HL-60 (cell line): ENCODE measurements at regions not wholly inside any gene's neighbourhood (a gene's known extent, or its start where the extent isn't known, plus 50 kb on each side); places are given as distances from the start of the nearest gene placed in this dataset.

Source experiments
- CTCF ChIP-seq: IDR thresholded peaks from one replicate; pipeline ENCODE4 v1.5.1; 2011; ENCODE audit warnings: low read length, control low read depth, inconsistent platforms; ENCODE audit not compliant: insufficient read depth
- GABPA ChIP-seq: IDR thresholded peaks from 2 replicates; pipeline ENCODE4 v1.6.1; 2012; ENCODE audit warnings: low read depth
- POLR2AphosphoS5 ChIP-seq: IDR thresholded peaks from 2 replicates; pipeline ENCODE4 v1.6.1; 2012; ENCODE audit warnings: low read depth
- REST ChIP-seq: IDR thresholded peaks from 2 replicates; pipeline ENCODE4 v1.6.1; 2012; ENCODE audit warnings: low read depth; ENCODE audit not compliant: insufficient replicate concordance
- SPI1 ChIP-seq: IDR thresholded peaks from 2 replicates; pipeline ENCODE4 v1.6.1; 2012; ENCODE audit warnings: low read depth, mild to moderate bottlenecking, borderline replicate concordance

GRCh38 chr2:157152362-157152761, 105.1 kb upstream of the GALNT5 start:
- TF ChIP-seq POLR2AphosphoS5 (no peak), CTCF (no peak), REST (no peak), GABPA (no peak), SPI1 (no peak)
